K562 (cell line): ENCODE measurements at regions not wholly inside any gene's neighbourhood (a gene's known extent, or its start where the extent isn't known, plus 50 kb on each side); places are given as distances from the start of the nearest gene placed in this dataset.

Source experiments
- ATAC-seq: fragments of 200-7000 bp; cut with Tn5 transposase; 3 replicates; pipeline ENCODE4 v1.9.1; 2020; ENCODE audit warnings: moderate library complexity
- BruUV-seq: library from RNA; stranded (reverse); fragments of 400-500 nt; replicated peaks from 2 replicates; lab custom pipeline; 2021; lab: Mats Ljungman, UMichigan
- CTCF ChIA-PET: fragments of 300-600 bp; formaldehyde crosslinking; extraction: SDS; loops from one replicate; lab custom pipeline; 2021; ENCODE audit warnings: low intra/inter-chr PET ratio; lab: Yijun Ruan, JAX
- POLR2A ChIA-PET: fragments of 300-600, 350-650 bp; sonication (Branson Sonifier 250); formaldehyde crosslinking; extraction: SDS; loops from one replicate; lab custom pipeline; 2021; ENCODE audit warnings: antibody characterized with exemption, inconsistent platforms; lab: Yijun Ruan, JAX
- DNase-seq, 4 experiments: peaks; one replicate each; pipeline versions ENCODE4 v3.0.0 to v3.0.0-alpha.2; 2011 to 2018; ENCODE audit warnings: low spot score in 3 of 4, mixed read lengths in 3 of 4; ENCODE audit errors: extremely low read depth in 1 of 4
- FAIRE-seq: peaks from 2 replicates; lab custom pipeline; 2011; peaks lifted over from hg19 to GRCh38; lab: Jason Lieb, UNC
- H2AFZ ChIP-seq: 2 replicates; pipeline ENCODE4 v1.6.0; 2011; ENCODE audit warnings: low read depth, low read length, control low read depth, inconsistent platforms
- H3K27ac ChIP-seq: fragments of 200-600 bp; 3 replicates; pipeline ENCODE4 v1.8.0; 2011; ENCODE audit warnings: low read depth, mild to moderate bottlenecking, control low read depth, inconsistent platforms, low read length, moderate library complexity, mixed read lengths; ENCODE audit errors: extremely low read depth
- H3K27me3 ChIP-seq, 2 experiments: fragments of 300-600 bp in 1 of 2; 2 replicates in 1 of 2; 3 replicates in 1 of 2; pipeline versions ENCODE4 v1.6.0 to v1.8.0; 2011; ENCODE audit warnings: inconsistent platforms in 2 of 2, low read length in 2 of 2, mild to moderate bottlenecking in 1 of 2, mixed read lengths in 1 of 2, moderate library complexity in 1 of 2; ENCODE audit not compliant: control insufficient read depth in 2 of 2, insufficient read depth in 2 of 2
- H3K36me3 ChIP-seq: fragments of 300-600 bp; 3 replicates; pipeline ENCODE4 v1.8.0; 2011; ENCODE audit warnings: mild to moderate bottlenecking, low read length, inconsistent platforms; ENCODE audit not compliant: control insufficient read depth, insufficient read depth
- H3K4me1 ChIP-seq, 2 experiments: fragments of 200-600 bp in 1 of 2; replicated peaks in 1 of 2; 2 replicates in 1 of 2; 3 replicates in 1 of 2; pipeline versions ENCODE4 v1.5.1 to v1.8.0; 2011; ENCODE audit warnings: inconsistent platforms in 2 of 2, low read length in 2 of 2, mild to moderate bottlenecking in 1 of 2, mixed read lengths in 1 of 2, moderate library complexity in 1 of 2; ENCODE audit not compliant: control insufficient read depth in 2 of 2, insufficient read depth in 2 of 2
- H3K4me2 ChIP-seq: 2 replicates; pipeline ENCODE4 v1.6.1; 2011; ENCODE audit warnings: low read length, control low read depth, inconsistent platforms, mixed read lengths; ENCODE audit not compliant: insufficient read depth
- H3K4me3 ChIP-seq: fragments of 200-600 bp; sonication (generic), shearing (Covaris generic); 2 replicates; pipeline ENCODE4 v1.5.1; 2016; ENCODE audit warnings: control low read depth, inconsistent platforms
- H3K79me2 ChIP-seq: fragments of 200-600 bp; 3 replicates; pipeline ENCODE4 v1.8.0; 2011; ENCODE audit warnings: low read length, inconsistent platforms; ENCODE audit not compliant: control insufficient read depth, insufficient read depth
- H3K9ac ChIP-seq, 2 experiments: 2 replicates each; pipeline versions ENCODE4 v1.6.0 to v1.6.1; 2011; ENCODE audit warnings: low read depth in 2 of 2, low read length in 2 of 2, control low read depth in 1 of 2, inconsistent platforms in 1 of 2, mild to moderate bottlenecking in 1 of 2, mixed read lengths in 1 of 2; ENCODE audit not compliant: insufficient read depth in 1 of 2
- H3K9me1 ChIP-seq: one replicate; pipeline ENCODE4 v1.6.0; 2011; ENCODE audit warnings: inconsistent platforms, mild to moderate bottlenecking, low read length, moderate library complexity; ENCODE audit not compliant: control insufficient read depth, insufficient read depth
- H3K9me3 ChIP-seq: replicated peaks from 2 replicates; pipeline ENCODE4 v1.5.1; 2011; ENCODE audit warnings: low read depth, low read length, inconsistent platforms; ENCODE audit not compliant: control insufficient read depth, insufficient read depth
- H4K20me1 ChIP-seq: replicated peaks from 2 replicates; pipeline ENCODE4 v1.6.1; 2011; ENCODE audit warnings: low read length, inconsistent platforms, mixed read lengths; ENCODE audit not compliant: control insufficient read depth, insufficient read depth
- ATF3 ChIP-seq, 2 experiments: fragments of 450-650 bp in 1 of 2; sonication (generic) in 1 of 2; formaldehyde crosslinking in 1 of 2; IDR thresholded peaks in 1 of 2; conservative IDR thresholded peaks in 1 of 2; 2 replicates each; pipeline versions ENCODE4 v1.6.1 to v1.8.1; 2016 to 2023; ENCODE audit warnings: mild to moderate bottlenecking in 2 of 2, moderate library complexity in 2 of 2, inconsistent platforms in 1 of 2, missing genetic modification reagents in 1 of 2
- CREM ChIP-seq: IDR thresholded peaks from 2 replicates; pipeline ENCODE4 v1.6.1; 2014; ENCODE audit warnings: antibody characterized with exemption, low read depth
- FOXA3 ChIP-seq, 2 experiments: fragments of 450-650 bp in 1 of 2; sonication (generic) in 1 of 2; formaldehyde crosslinking; IDR thresholded peaks in 1 of 2; conservative IDR thresholded peaks in 1 of 2; 2 replicates each; pipeline versions ENCODE4 v1.4.0 to v1.8.0; 2020 to 2022; ENCODE audit warnings: mild to moderate bottlenecking in 2 of 2, missing genetic modification reagents in 1 of 2
- GATAD2B ChIP-seq: fragments of 450-650 bp; IDR thresholded peaks from 2 replicates; pipeline ENCODE4 v1.6.1; 2017; ENCODE audit warnings: mild to moderate bottlenecking, borderline replicate concordance
- KDM4B ChIP-seq, 2 experiments: fragments of 450-650 bp in 1 of 2; sonication (generic) in 1 of 2; IDR thresholded peaks; 2 replicates each; pipeline ENCODE4 v1.6.1; 2016 to 2017; ENCODE audit warnings: borderline replicate concordance in 2 of 2, antibody characterized with exemption in 1 of 2, low read depth in 1 of 2, mild to moderate bottlenecking in 1 of 2
- KHSRP ChIP-seq: fragments of 450-650 bp; IDR thresholded peaks from 2 replicates; pipeline ENCODE4 v1.6.1; 2017
- PBX2 ChIP-seq, 2 experiments: IDR thresholded peaks in 1 of 2; conservative IDR thresholded peaks in 1 of 2; 2 replicates each; pipeline ENCODE4 v1.6.1; 2016; ENCODE audit warnings: low read depth in 2 of 2, mild to moderate bottlenecking in 1 of 2, missing compliant biosample characterization in 1 of 2, missing genetic modification characterization in 1 of 2, moderate library complexity in 1 of 2
- STAT5A ChIP-seq: IDR thresholded peaks from 2 replicates; pipeline ENCODE4 v1.6.1; 2012; ENCODE audit warnings: low read length, inconsistent platforms, borderline replicate concordance
- ZKSCAN3 ChIP-seq: fragments of 250-450 bp; sonication (Bioruptor Pico); IDR thresholded peaks from 2 replicates; pipeline ENCODE4 v1.4.0; 2020
- ZKSCAN8 ChIP-seq: fragments of 200-800 bp; sonication (Bioruptor generic); IDR thresholded peaks from 2 replicates; pipeline ENCODE4 v1.6.1; 2016; ENCODE audit warnings: missing genetic modification characterization, missing compliant biosample characterization
- ZNF239 ChIP-seq: fragments of 250-450 bp; sonication (Bioruptor Pico); IDR thresholded peaks from 2 replicates; pipeline ENCODE4 v1.4.0; 2020; ENCODE audit warnings: mild to moderate bottlenecking
- WGBS: fragments of 100-300 bp; shearing (Covaris generic); methylation state at CpG from one replicate; pipeline ENCODE4 v1.1.6; 2016; ENCODE audit warnings: low coverage, mixed read lengths; ENCODE audit not compliant: insufficient coverage; ENCODE audit errors: missing lambda C conversion rate; 5-methylcytosine and 5-hydroxymethylcytosine counted together
- in situ Hi-C: fragments of 300-500 bp; cut with MboI; formaldehyde crosslinking; loops from 4 replicates; pipeline ENCODE4 v1.15.0; 2018; ENCODE audit warnings: inconsistent platforms, mixed read lengths
- intact Hi-C: fragments of 100-400 bp; cut with micrococcal nuclease; formaldehyde crosslinking; loops from 2 replicates; pipeline ENCODE4 v1.14.2; 2022

- TF ChIP-seq PBX2 (CRISPR knock-in tag; IDR thresholded peaks at IDR 0.05; ENCODE audit: low read depth) (no peak), PBX2 (tag; conservative IDR thresholded peaks at IDR 0.05; ENCODE audit: low read depth) (peak; percentile 25; the same call in 1 of the 2 replicates), ATF3 (IDR thresholded peaks at IDR 0.05) (peak; percentile 88), ATF3 (CRISPR knock-in tag; conservative IDR thresholded peaks at IDR 0.05) (no peak), CREM (0 out of 2 replicates have a peak, but pooled peaks have one; percentile 15), FOXA3 (CRISPR knock-in tag; conservative IDR thresholded peaks at IDR 0.05 in 1 of 2, IDR thresholded peaks at IDR 0.05 in 1 of 2) (0 out of 4 replicates have a peak, but pooled peaks of 1 of the 2 experiments have one; percentile 11)
Measured at GRCh38 chr12:76274420-76275083, 73.7 kb downstream of the BBS10 start (continued).

- DNase-seq (no peak), ATAC-seq (no peak), FAIRE-seq (no peak)
- TF ChIP-seq ZKSCAN8 (CRISPR knock-in tag) (no peak), KHSRP (no peak), ZKSCAN3 (CRISPR knock-in tag) (no peak), KDM4B (IDR thresholded peaks at IDR 0.05; ENCODE audit: borderline replicate concordance in 2 of 2, low read depth in 1 of 2) (no peak), GATAD2B (no peak), STAT5A (no peak), ZNF239 (CRISPR knock-in tag) (no peak), ATF3 (IDR thresholded peaks at IDR 0.05) (no peak), ATF3 (CRISPR knock-in tag; conservative IDR thresholded peaks at IDR 0.05) (no peak)
- Histone ChIP-seq H3K79me2 (no peaks in the 10 kb centered on the region), H3K36me3 (no peaks in the 10 kb centered on the region), H3K4me1 (no peaks in the 10 kb centered on the region), H3K9ac (no peak overlapping the region), H3K4me3 (no peak overlapping the region), H4K20me1 (no peaks in the 10 kb centered on the region), H2AFZ (no peak overlapping the region), H3K27me3 (peaks cover 0 to 18% of the 10 kb centered on the region in 2 experiments; a peak in 2 of 5 replicates), H3K4me2 (no peak overlapping the region), H3K9me3 (no peaks in the 10 kb centered on the region), H3K27ac (no peak overlapping the region), H3K9me1 (no peaks in the 10 kb centered on the region)
- 35% methylated on average over 4 of the region's 4 CpGs for WGBS
- intact Hi-C loops (no loop called here), in situ Hi-C loops (no loop called here)
- ChIA-PET POLR2A (no interaction called here), CTCF (no interaction called here)
- BruUV-seq = no TSS peak
Measured at GRCh38 chr12:76272287-76272686, 75.9 kb downstream of the BBS10 start.
